ENCODE measurements at regions not wholly inside any gene's neighbourhood (a gene's known extent, or its start where the extent isn't known, plus 50 kb on each side); places are given as distances from the start of the nearest gene placed in this dataset.

GRCh38 chr6:48311301-48311700 lies 200.3 kb upstream of the PTCHD4 start:
- TF ChIP-seq, protein P1, sequence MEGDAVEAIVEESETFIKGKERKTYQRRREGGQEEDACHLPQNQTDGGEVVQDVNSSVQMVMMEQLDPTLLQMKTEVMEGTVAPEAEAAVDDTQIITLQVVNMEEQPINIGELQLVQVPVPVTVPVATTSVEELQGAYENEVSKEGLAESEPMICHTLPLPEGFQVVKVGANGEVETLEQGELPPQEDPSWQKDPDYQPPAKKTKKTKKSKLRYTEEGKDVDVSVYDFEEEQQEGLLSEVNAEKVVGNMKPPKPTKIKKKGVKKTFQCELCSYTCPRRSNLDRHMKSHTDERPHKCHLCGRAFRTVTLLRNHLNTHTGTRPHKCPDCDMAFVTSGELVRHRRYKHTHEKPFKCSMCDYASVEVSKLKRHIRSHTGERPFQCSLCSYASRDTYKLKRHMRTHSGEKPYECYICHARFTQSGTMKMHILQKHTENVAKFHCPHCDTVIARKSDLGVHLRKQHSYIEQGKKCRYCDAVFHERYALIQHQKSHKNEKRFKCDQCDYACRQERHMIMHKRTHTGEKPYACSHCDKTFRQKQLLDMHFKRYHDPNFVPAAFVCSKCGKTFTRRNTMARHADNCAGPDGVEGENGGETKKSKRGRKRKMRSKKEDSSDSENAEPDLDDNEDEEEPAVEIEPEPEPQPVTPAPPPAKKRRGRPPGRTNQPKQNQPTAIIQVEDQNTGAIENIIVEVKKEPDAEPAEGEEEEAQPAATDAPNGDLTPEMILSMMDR (IDR thresholded peaks at IDR 0.05) = no peak
- no peak for TF ChIP-seq ZFX (IDR thresholded peaks at IDR 0.05; ENCODE audit: borderline replicate concordance)
